ENCODE measurements at regions not wholly inside any gene's neighbourhood (a gene's known extent, or its start where the extent isn't known, plus 50 kb on each side); places are given as distances from the start of the nearest gene placed in this dataset.

DNA sequence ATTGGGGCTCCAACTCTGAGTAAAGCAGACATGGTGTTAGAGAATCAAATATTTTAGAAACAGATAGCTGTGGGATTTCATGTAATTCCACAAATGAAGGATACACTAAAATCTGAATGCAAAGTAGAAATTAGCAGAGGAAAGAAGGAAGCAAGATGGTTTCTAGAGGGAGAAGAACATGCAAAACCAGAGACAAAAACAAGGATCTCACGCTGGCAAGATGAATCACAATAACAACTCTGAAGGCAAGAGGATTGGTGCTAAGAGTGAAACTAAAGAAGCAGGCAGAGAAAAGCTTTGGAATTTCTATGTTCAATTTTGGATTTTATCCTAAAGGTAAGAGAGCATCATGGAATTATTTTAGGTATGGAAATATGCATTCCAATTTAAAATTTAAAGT is 857.2 kb upstream of the COX7C start:
- H3K4me1 ChIP-seq (ENCODE audit: insufficient read depth) = no peaks in the 10 kb centered on the region
- no peaks in the 10 kb centered on the region for H3K9me2 ChIP-seq (replicated peaks; ENCODE audit: insufficient read depth)
- WGBS (ENCODE audit: low lambda C conversion rate, missing lambda C conversion rate) = 43% methylated on average over 1 of the region's 1 CpG
- no peak for DNase-seq (ENCODE audit: low spot score)
- H3K27ac ChIP-seq = no peak overlapping the region
- no peaks in the 10 kb centered on the region for H3K27me3 ChIP-seq
- H4K20me1 ChIP-seq (ENCODE audit: insufficient read depth, poor library complexity, severe bottlenecking) = no peaks in the 10 kb centered on the region
- H3K4me2 ChIP-seq = no peak overlapping the region
- no peak for TF ChIP-seq EZH2 (IDR thresholded peaks at IDR 0.05; ENCODE audit: borderline replicate concordance)
- H3K79me2 ChIP-seq = no peaks in the 10 kb centered on the region
- no peaks in the 10 kb centered on the region for H3K36me3 ChIP-seq (replicated peaks; ENCODE audit: insufficient read depth, low read depth)
- no peak overlapping the region for H3K4me3 ChIP-seq
- H3K9me3 ChIP-seq (ENCODE audit: low read depth) = no peaks in the 10 kb centered on the region
- H2AFZ ChIP-seq = no peak overlapping the region

DNA sequence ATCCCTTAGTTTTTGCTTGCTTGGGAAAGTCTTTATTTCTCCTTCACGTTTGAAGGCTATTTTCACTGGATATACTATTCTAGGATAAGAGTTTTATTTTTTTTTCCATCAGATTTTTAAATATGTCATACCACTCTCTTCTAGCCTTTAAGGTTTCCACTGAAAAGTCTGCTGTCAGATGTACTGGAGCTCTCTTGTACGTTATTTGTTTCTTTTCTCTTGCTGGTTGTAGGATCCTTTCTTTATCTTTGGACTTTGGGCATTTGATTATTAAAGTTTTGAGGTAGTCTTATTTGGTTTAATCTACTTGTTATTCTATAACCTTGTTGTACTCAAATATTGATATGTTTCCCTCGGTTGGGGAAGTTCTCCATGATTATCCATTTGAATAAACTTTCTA is 848.4 kb upstream of the COX7C start:
- Histone ChIP-seq H3K27me3 (no peaks in the 10 kb centered on the region), H3K4me2 (no peak overlapping the region), H2AFZ (no peak overlapping the region), H3K79me2 (no peaks in the 10 kb centered on the region), H3K9me3 (ENCODE audit: low read depth) (no peaks in the 10 kb centered on the region), H3K4me1 (ENCODE audit: insufficient read depth) (no peaks in the 10 kb centered on the region), H3K27ac (no peak overlapping the region), H3K36me3 (replicated peaks; ENCODE audit: insufficient read depth, low read depth) (no peaks in the 10 kb centered on the region), H3K9me2 (replicated peaks; ENCODE audit: insufficient read depth) (no peaks in the 10 kb centered on the region), H4K20me1 (ENCODE audit: insufficient read depth, poor library complexity, severe bottlenecking) (no peaks in the 10 kb centered on the region), H3K4me3 (no peak overlapping the region)
- no peak for DNase-seq (ENCODE audit: low spot score)
- 87% methylated on average over 3 of the region's 3 CpGs for WGBS (ENCODE audit: low lambda C conversion rate, missing lambda C conversion rate)
- TF ChIP-seq EZH2phosphoT487 (IDR thresholded peaks at IDR 0.05; ENCODE audit: low read depth, severe bottlenecking, unreplicated experiment) = no peak
- no peak for TF ChIP-seq EZH2 (IDR thresholded peaks at IDR 0.05; ENCODE audit: borderline replicate concordance)
- TF ChIP-seq, protein P1, sequence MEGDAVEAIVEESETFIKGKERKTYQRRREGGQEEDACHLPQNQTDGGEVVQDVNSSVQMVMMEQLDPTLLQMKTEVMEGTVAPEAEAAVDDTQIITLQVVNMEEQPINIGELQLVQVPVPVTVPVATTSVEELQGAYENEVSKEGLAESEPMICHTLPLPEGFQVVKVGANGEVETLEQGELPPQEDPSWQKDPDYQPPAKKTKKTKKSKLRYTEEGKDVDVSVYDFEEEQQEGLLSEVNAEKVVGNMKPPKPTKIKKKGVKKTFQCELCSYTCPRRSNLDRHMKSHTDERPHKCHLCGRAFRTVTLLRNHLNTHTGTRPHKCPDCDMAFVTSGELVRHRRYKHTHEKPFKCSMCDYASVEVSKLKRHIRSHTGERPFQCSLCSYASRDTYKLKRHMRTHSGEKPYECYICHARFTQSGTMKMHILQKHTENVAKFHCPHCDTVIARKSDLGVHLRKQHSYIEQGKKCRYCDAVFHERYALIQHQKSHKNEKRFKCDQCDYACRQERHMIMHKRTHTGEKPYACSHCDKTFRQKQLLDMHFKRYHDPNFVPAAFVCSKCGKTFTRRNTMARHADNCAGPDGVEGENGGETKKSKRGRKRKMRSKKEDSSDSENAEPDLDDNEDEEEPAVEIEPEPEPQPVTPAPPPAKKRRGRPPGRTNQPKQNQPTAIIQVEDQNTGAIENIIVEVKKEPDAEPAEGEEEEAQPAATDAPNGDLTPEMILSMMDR (IDR thresholded peaks at IDR 0.05; ENCODE audit: poor library complexity) = no peak

DNA sequence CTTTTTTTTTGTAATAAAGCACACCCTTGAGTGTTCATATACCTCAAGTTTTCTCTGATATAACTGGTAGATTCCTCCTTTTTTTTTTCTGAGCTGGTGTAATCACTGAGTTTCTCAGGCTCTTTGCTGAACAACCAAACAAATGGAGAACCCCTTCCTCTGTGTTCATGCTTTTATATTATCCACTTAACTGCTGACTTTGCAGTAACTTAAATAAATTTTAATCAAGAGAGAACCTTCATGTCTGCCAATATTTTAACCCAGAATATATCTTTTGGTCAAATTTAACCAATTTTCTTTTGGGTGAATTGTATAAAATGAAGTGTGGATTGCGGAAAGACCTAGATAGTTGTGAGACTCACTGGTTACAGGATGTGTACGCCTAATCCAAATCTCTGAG is 833.0 kb upstream of the COX7C start:
- H3K4me1 ChIP-seq (ENCODE audit: insufficient read depth) = no peaks in the 10 kb centered on the region
- no peaks in the 10 kb centered on the region for H3K27me3 ChIP-seq
- no peaks in the 10 kb centered on the region for H3K9me3 ChIP-seq (ENCODE audit: low read depth)
- no peak overlapping the region for H2AFZ ChIP-seq
- H3K27ac ChIP-seq = no peak overlapping the region
- DNase-seq (ENCODE audit: low spot score) = no peak
- WGBS (ENCODE audit: low lambda C conversion rate, missing lambda C conversion rate) = 97% methylated on average over 2 of the region's 2 CpGs
- H4K20me1 ChIP-seq (ENCODE audit: insufficient read depth, poor library complexity, severe bottlenecking) = no peaks in the 10 kb centered on the region
- no peaks in the 10 kb centered on the region for H3K36me3 ChIP-seq (replicated peaks; ENCODE audit: insufficient read depth, low read depth)
- TF ChIP-seq, protein P1 (IDR thresholded peaks at IDR 0.05; ENCODE audit: poor library complexity) = no peak
- no peaks in the 10 kb centered on the region for H3K79me2 ChIP-seq
- no peak overlapping the region for H3K4me3 ChIP-seq
- no peak overlapping the region for H3K4me2 ChIP-seq
- H3K9me2 ChIP-seq (replicated peaks; ENCODE audit: insufficient read depth) = no peaks in the 10 kb centered on the region

DNA sequence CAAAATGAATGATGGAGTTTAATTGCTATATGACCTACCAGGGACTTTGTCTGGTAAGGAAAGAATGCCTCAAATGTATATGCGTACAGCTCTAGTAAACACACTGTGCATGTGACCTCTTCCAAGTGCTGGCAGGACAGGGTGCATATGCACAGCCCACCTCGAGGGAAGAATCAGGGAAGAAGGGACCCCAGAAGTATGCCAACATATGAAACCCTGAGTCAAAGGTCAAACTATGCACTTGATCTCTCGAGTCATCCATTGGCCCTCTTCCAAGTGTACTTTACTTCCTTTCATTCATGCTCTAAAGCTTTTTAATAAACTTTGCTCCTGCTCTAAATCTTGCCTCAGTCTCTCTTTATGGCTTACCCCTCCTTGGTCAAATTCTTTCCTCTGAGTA is 804.6 kb upstream of the COX7C start:
- Histone ChIP-seq H3K27ac (no peak overlapping the region), H3K9me3 (ENCODE audit: low read depth) (no peaks in the 10 kb centered on the region), H3K4me3 (no peak overlapping the region), H3K36me3 (replicated peaks; ENCODE audit: insufficient read depth, low read depth) (no peaks in the 10 kb centered on the region), H3K4me2 (no peak overlapping the region), H3K4me1 (ENCODE audit: insufficient read depth) (peaks cover 12% of the 10 kb centered on the region), H3K79me2 (no peaks in the 10 kb centered on the region), H2AFZ (no peak overlapping the region), H3K9me2 (replicated peaks; ENCODE audit: insufficient read depth) (no peaks in the 10 kb centered on the region), H4K20me1 (ENCODE audit: insufficient read depth, poor library complexity, severe bottlenecking) (no peaks in the 10 kb centered on the region), H3K27me3 (no peaks in the 10 kb centered on the region)
- TF ChIP-seq EZH2 (IDR thresholded peaks at IDR 0.05; ENCODE audit: borderline replicate concordance) (no peak), EZH2phosphoT487 (IDR thresholded peaks at IDR 0.05; ENCODE audit: low read depth, severe bottlenecking, unreplicated experiment) (no peak)
- TF ChIP-seq, protein P1 (IDR thresholded peaks at IDR 0.05; ENCODE audit: poor library complexity) = no peak
- peak; percentile 8 for DNase-seq (ENCODE audit: low spot score)
- WGBS (ENCODE audit: low lambda C conversion rate, missing lambda C conversion rate) = 77% methylated on average over 3 of the region's 3 CpGs
